ENCODE measurements at regions not wholly inside any gene's neighbourhood (a gene's known extent, or its start where the extent isn't known, plus 50 kb on each side); places are given as distances from the start of the nearest gene placed in this dataset.

GRCh38 chr12:102543494-102544485 lies 63.4 kb upstream of the IGF1 start:
- Histone ChIP-seq H3K27me3 (ENCODE audit: insufficient read depth, low read length) (no peaks in the 10 kb centered on the region), H3K27ac (ENCODE audit: low read length) (no peak overlapping the region), H3K4me1 (ENCODE audit: insufficient read depth, low read length) (no peaks in the 10 kb centered on the region; the same call in 1 of the 2 replicates), H3K36me3 (ENCODE audit: insufficient read depth, low read depth, low read length) (no peaks in the 10 kb centered on the region), H3K9ac (ENCODE audit: low read depth, low read length) (no peak overlapping the region), H3K4me3 (ENCODE audit: low read length) (no peak overlapping the region), H3K9me3 (ENCODE audit: insufficient read depth, low read depth, low read length) (no peaks in the 10 kb centered on the region)

- Histone ChIP-seq H3K9me3 (ENCODE audit: insufficient read depth, low read depth, low read length) (no peaks in the 10 kb centered on the region), H3K27ac (ENCODE audit: low read length) (no peak overlapping the region), H3K4me3 (ENCODE audit: low read length) (no peak overlapping the region), H3K9ac (ENCODE audit: low read depth, low read length) (no peak overlapping the region), H3K36me3 (ENCODE audit: insufficient read depth, low read depth, low read length) (no peaks in the 10 kb centered on the region), H3K4me1 (ENCODE audit: insufficient read depth, low read length) (no peaks in the 10 kb centered on the region), H3K27me3 (ENCODE audit: insufficient read depth, low read length) (no peaks in the 10 kb centered on the region)
Observed at GRCh38 chr12:102542816-102543440, 62.6 kb upstream of the IGF1 start.

GRCh38 chr12:102540815-102541385 lies 60.5 kb upstream of the IGF1 start:
- H3K9ac ChIP-seq (ENCODE audit: low read depth, low read length): no peak overlapping the region
- no peaks in the 10 kb centered on the region for H3K9me3 ChIP-seq (ENCODE audit: insufficient read depth, low read depth, low read length)
- H3K27me3 ChIP-seq (ENCODE audit: insufficient read depth, low read length): no peaks in the 10 kb centered on the region
- H3K4me3 ChIP-seq (ENCODE audit: low read length): no peak overlapping the region
- H3K4me1 ChIP-seq (ENCODE audit: insufficient read depth, low read length): no peaks in the 10 kb centered on the region
- no peak overlapping the region for H3K27ac ChIP-seq (ENCODE audit: low read length)
- H3K36me3 ChIP-seq (ENCODE audit: insufficient read depth, low read depth, low read length): no peaks in the 10 kb centered on the region

GRCh38 chr12:102539651-102540553 lies 59.5 kb upstream of the IGF1 start:
- Histone ChIP-seq H3K27me3 (ENCODE audit: insufficient read depth, low read length) (no peaks in the 10 kb centered on the region), H3K9me3 (ENCODE audit: insufficient read depth, low read depth, low read length) (no peaks in the 10 kb centered on the region), H3K27ac (ENCODE audit: low read length) (no peak overlapping the region), H3K36me3 (ENCODE audit: insufficient read depth, low read depth, low read length) (no peaks in the 10 kb centered on the region), H3K4me1 (ENCODE audit: insufficient read depth, low read length) (no peaks in the 10 kb centered on the region), H3K4me3 (ENCODE audit: low read length) (no peak overlapping the region), H3K9ac (ENCODE audit: low read depth, low read length) (no peak overlapping the region)

- H3K27ac ChIP-seq (ENCODE audit: low read length): no peak overlapping the region
- no peaks in the 10 kb centered on the region for H3K36me3 ChIP-seq (ENCODE audit: insufficient read depth, low read depth, low read length)
- no peaks in the 10 kb centered on the region for H3K9me3 ChIP-seq (ENCODE audit: insufficient read depth, low read depth, low read length)
- H3K9ac ChIP-seq (ENCODE audit: low read depth, low read length): no peak overlapping the region
- no peaks in the 10 kb centered on the region for H3K4me1 ChIP-seq (ENCODE audit: insufficient read depth, low read length)
- H3K27me3 ChIP-seq (ENCODE audit: insufficient read depth, low read length): no peaks in the 10 kb centered on the region
- no peak overlapping the region for H3K4me3 ChIP-seq (ENCODE audit: low read length)
Observed at GRCh38 chr12:102535306-102535705, 54.9 kb upstream of the IGF1 start.

GRCh38 chr12:102534899-102535298 lies 54.5 kb upstream of the IGF1 start:
- Histone ChIP-seq H3K27ac (ENCODE audit: low read length) (no peak overlapping the region), H3K27me3 (ENCODE audit: insufficient read depth, low read length) (no peaks in the 10 kb centered on the region), H3K9me3 (ENCODE audit: insufficient read depth, low read depth, low read length) (no peaks in the 10 kb centered on the region), H3K4me3 (ENCODE audit: low read length) (no peak overlapping the region), H3K9ac (ENCODE audit: low read depth, low read length) (no peak overlapping the region), H3K36me3 (ENCODE audit: insufficient read depth, low read depth, low read length) (no peaks in the 10 kb centered on the region), H3K4me1 (ENCODE audit: insufficient read depth, low read length) (no peaks in the 10 kb centered on the region)

- Histone ChIP-seq H3K27ac (ENCODE audit: low read length) (no peak overlapping the region), H3K9ac (ENCODE audit: low read depth, low read length) (no peak overlapping the region), H3K36me3 (ENCODE audit: insufficient read depth, low read depth, low read length) (no peaks in the 10 kb centered on the region), H3K4me1 (ENCODE audit: insufficient read depth, low read length) (no peaks in the 10 kb centered on the region), H3K4me3 (ENCODE audit: low read length) (no peak overlapping the region), H3K27me3 (ENCODE audit: insufficient read depth, low read length) (no peaks in the 10 kb centered on the region), H3K9me3 (ENCODE audit: insufficient read depth, low read depth, low read length) (no peaks in the 10 kb centered on the region)
Observed at GRCh38 chr12:102533483-102534215, 53.3 kb upstream of the IGF1 start.

Data from iPS-20b (cell line).